Left kidney (tissue), 1 donor: ENCODE measurements at regions not wholly inside any gene's neighbourhood (a gene's known extent, or its start where the extent isn't known, plus 50 kb on each side); places are given as distances from the start of the nearest gene placed in this dataset.
A peak's percentile ranks its signal among the peaks of the same experiment; 100 is the strongest.
"Not testable (repeated sequence)": the region's sequence is repeated elsewhere in the genome, so short reads cannot be mapped to it uniquely, and the experiment has no call there.

Experiments
- DNase-seq: peaks from one replicate; pipeline ENCODE4 v3.0.0-alpha.2; 2013

DNA sequence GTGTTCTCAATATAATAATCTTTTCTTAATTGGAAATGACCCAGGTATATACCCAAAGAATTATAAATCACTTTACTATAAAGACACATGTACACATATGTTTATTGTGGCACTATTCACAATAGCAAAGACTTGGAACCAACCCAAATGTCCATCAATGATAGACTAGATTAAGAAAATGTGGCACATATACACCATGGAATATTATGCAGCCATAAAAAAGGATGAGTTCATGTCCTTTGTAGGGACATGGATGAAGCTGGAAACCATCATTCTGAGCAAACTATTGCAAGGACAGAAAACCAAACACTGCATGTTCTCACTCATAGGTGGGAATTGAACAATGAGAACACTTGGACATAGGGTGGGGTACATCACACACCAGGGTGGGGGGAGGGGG lies 56.8 kb downstream of the SCGB2B2 start:
- DNase-seq, result not testable (repeated sequence)

GRCh38 chr19:34618410-34618809 lies 58.5 kb downstream of the SCGB2B2 start:
- no peak for DNase-seq

GRCh38 chr19:34617996-34618395 lies 59.0 kb downstream of the SCGB2B2 start:
- not testable (repeated sequence) for DNase-seq

DNA sequence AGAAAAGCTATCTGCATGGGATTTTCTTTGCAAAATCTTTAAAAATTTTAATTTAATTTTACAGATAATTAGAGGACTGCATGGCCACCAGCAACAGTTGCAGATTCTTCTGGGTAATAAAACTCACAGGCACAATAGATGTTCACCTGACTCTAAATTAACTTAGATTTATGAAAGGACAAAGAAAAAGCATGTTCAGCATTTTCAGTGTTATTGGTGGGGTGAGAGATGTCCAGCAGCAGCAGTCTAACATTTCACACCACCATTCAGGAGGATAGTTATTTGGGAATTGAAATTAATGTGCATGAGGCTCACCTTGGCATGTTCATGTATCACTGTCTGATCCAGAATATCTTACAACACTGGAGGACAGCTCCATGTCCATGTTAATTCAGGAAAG lies 74.0 kb downstream of the SCGB2B2 start:
- DNase-seq, result no peak

- DNase-seq, result no peak
Measured at GRCh38 chr19:34601071-34601470, 75.9 kb downstream of the SCGB2B2 start.

- DNase-seq, result no peak
Measured at GRCh38 chr19:34600366-34600765, 76.6 kb downstream of the SCGB2B2 start.

DNA sequence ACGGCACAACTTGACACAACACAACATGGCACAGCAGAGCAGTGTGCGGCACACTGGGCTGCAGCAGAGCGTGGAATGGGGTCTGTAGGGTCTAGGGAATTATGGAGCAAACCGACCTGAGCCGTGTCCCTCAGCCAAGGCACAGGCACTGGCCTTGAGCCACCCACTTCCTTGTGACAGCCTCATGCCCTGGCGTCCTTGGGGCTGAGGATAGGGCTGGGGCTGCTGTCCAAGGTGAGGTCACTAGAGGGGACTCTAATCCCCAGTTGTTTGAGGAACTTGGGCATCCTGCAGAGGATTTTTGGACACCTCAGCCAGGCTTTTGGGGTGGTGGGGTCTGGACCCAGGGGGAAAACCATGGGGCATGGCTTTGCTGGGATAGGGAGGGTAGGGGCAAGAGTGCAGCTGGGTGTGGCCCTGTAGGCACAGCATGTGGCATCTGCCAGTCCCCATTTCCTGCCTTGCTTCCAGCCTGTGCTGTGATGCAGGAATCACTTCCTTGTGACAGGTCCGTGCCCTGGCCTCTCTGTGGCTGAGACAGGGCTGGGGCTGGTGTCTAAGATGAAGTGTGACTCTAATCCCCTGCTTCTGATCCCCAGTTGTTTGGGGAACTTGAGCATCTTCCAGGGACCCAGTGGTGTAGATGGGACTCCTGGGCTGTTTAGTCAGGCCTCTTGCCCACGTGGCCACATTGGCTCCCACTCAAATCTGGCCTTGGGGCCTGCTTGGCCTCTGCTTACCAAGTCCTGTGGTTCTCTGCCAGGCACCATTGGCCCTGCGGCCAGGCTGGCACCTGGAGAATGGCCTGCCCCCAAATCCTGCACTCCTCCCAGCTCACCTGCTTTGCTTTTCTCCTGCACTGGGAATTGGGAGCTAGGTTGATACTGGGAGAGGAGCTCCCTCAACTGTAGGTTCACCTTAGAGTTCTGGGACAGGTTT lies 78.5 kb downstream of the SCGB2B2 start:
- DNase-seq, result no peak

- DNase-seq, result no peak
Measured at GRCh38 chr19:34597596-34597995, 79.4 kb downstream of the SCGB2B2 start.

GRCh38 chr19:34596989-34597388 lies 80.0 kb downstream of the SCGB2B2 start:
- DNase-seq, result no peak

DNA sequence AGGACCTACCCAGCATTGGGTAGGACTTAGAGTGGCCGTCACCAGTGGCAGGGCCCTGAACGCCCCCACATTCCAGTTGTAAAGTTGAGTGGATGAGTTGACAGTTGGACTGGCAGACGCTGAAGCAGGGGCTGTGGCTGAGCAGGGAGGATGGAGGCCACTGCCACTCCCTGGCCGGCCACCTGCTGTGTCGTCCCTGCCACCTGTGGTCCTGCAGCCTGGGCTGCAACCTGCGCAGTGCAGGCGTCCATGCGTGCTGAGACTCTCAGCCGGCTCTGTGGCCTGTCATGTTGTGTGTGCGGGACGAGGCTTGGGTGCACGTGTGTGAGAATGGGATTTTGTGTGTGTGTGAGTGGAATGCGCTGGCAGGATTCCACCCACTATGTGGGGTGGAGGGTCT lies 80.8 kb downstream of the SCGB2B2 start:
- no peak for DNase-seq

GRCh38 chr19:34595683-34596082 lies 81.3 kb downstream of the SCGB2B2 start:
- no peak for DNase-seq

DNA sequence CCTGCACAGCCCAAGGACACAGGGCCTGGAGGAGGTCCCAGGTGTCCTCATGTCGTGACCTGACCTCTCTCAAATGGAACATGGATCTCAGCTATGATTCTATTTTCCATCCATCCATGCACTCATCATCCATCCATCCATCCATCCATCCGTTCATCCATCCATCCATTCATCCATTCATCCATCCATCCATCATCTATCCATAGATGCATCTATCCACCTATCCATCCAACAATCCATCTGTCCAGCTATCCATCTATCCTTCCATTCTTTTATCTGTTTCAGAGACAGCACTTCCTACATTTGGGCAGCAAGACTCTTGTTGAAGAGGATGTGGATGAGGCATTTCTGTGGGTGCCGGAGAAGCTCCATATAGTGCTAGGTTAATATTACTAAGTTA lies 86.7 kb downstream of the SCGB2B2 start:
- DNase-seq, result no peak

DNA sequence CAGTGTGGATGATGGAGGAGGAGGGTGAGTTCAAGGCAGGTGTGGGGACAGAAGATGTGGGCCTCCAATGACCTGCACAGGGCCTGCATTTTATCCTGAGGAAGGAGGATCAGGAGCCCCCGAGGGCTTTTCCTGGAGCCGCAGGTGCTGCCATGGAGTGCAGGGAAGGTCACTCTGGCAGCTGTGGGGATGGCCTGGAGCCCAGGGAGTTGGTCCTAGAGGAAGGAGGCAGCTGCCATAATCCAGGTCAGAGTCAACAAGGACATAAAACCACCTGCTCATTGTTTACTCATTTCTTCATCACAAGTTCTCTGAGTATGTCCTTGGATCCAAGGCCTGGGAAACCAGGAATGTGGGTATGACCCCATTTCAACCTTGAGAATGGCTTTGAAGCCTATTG lies 87.2 kb downstream of the SCGB2B2 start:
- no peak for DNase-seq

- DNase-seq, result no peak
Measured at GRCh38 chr19:34588846-34589245, 88.1 kb downstream of the SCGB2B2 start.

- no peak for DNase-seq
Measured at GRCh38 chr19:34588249-34588648, 88.7 kb downstream of the SCGB2B2 start.

GRCh38 chr19:34580408-34580807 lies 96.6 kb downstream of the SCGB2B2 start:
- DNase-seq, result no peak

DNA sequence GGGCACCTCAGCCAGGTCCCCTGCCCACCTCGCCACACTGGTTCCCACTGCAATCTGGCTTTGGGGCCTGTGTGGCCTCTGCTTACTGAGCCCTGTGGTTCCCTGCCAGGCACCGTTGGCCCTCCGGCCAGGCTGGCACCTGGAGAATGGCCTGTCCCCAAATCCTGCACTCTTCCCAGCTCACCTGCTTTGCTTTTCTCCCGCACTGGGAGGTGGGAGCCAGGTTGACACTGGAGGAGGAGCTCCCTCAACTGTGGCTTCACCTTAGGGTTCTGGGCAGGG lies 97.0 kb downstream of the SCGB2B2 start:
- no peak for DNase-seq

DNA sequence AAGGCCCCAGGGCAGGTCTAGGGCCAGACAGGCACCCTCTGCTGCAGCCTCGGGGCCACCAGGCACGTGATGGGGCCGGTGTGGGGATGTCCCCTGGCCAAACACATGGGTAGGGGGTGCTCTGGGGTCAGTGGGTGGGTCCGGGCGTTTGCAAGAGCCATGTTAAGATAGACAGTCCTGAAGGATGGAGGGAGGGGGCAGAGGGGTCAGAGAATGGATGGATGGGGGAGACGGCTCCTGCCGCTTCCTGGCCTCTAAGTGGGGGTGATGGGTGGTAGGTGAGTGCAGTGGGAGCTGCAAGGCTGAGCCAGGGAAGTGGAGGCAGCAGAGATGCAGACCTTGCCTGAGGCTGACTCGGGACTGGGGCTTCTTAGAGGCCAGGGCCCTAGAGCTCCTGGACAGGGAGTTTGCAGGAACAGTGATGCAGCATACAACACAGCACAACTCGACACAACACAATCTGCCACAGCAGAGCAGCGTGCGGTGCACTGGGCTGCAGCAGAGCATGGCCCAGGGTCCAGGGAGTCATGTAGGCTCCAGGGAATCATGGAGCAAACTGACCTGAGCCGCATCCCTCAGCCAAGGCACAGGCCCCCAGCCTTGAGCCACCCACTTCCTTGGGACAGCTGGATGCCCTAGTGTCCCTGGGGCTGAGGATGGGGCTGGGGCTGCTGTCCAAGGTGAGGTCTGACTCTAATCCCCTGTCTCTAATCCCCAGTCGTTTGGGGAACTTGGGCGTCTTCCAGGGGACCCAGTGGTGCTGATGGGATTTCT lies 97.5 kb downstream of the SCGB2B2 start:
- DNase-seq, result no peak

GRCh38 chr19:34578751-34579150 lies 97.2 kb downstream of the WTIP start:
- no peak for DNase-seq

DNA sequence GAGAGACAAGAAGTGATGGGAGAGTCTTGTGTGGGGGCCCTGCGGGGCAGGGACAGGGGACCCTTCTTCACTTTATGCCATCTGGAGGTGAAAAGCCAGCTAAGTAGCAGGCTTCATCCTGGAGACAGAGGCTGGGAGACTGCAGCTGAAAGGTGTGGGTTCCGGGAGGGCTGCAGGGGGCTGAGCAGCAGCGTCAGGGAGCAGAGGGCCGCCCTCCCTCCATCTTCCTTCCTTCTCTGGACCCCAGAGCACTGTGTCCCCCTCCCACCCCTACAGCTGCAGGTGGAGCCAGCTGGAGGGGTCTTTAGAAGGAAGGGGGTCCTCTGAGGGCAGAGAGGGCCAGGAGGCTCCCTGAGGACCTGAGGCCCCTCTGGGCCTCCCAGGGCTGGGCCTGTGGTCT lies 96.6 kb downstream of the WTIP start:
- DNase-seq, result no peak

- DNase-seq, result peak; percentile 6
Measured at GRCh38 chr19:34577531-34578101, 96.1 kb downstream of the WTIP start.

DNA sequence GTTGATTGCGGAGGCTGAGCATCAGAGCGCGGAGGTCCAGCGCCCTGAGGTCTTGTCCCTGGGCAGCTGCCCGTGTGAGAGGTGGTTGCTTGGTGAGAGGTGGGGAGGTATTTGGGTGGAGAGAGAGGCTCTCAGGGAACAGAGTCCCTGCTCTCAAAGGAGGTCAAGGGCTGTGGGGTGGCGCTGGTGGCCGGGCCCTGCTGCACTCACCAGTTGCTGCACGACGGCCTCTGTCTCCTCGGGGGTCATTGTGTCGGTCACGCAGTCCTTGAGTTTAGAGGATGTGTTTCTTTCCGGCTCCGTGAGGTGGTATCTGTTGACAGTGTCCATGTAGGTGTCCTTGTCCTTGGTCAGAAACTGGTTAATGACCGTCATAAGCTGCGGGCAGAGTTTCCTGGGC lies 95.5 kb downstream of the WTIP start:
- no peak for DNase-seq

DNA sequence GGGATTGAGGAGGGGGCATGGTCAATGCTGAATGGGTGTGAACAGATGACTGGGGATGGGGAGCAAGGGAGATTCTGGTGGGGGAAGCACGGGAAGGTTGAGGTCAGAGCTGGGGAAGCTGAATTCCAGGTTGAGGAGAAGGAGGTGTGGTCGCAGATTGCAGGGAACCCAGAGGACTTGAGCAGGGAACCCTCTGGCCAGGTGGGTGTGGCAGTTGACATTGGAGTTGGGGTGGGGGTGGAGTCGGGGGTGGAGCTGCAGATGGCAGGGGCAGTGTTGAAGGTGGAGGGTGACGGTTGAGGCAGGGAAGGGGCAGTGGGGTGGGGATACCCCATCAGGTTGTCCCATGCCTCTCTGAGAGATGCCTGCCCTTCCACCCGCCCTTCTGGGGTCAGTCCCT lies 94.7 kb downstream of the WTIP start:
- DNase-seq, result no peak
